ENCODE measurements at regions not wholly inside any gene's neighbourhood (a gene's known extent, or its start where the extent isn't known, plus 50 kb on each side); places are given as distances from the start of the nearest gene placed in this dataset.
"Not testable (repeated sequence)": the region's sequence is repeated elsewhere in the genome, so short reads cannot be mapped to it uniquely, and the experiment has no call there.

GRCh38 chr18:11464129-11464528 lies 145.3 kb upstream of the SLC35G4 start:
- no peak for DNase-seq

- DNase-seq: no peak
These were observed 150.9 kb upstream of the SLC35G4 start for GRCh38 chr18:11458447-11458846.

- not testable (repeated sequence) for DNase-seq
These were observed 151.5 kb upstream of the SLC35G4 start for GRCh38 chr18:11457853-11458252.

- no peak for DNase-seq
These were observed 155.4 kb upstream of the SLC35G4 start for GRCh38 chr18:11454040-11454439.

GRCh38 chr18:11444169-11444568 lies 165.2 kb upstream of the SLC35G4 start:
- not testable (repeated sequence) for DNase-seq

GRCh38 chr18:11437046-11437445 lies 172.3 kb upstream of the SLC35G4 start:
- DNase-seq: no peak

GRCh38 chr18:11432360-11432811 lies 177.0 kb upstream of the SLC35G4 start:
- DNase-seq: no peak

- DNase-seq: no peak
These were observed 179.5 kb upstream of the SLC35G4 start for GRCh38 chr18:11429876-11430275.

GRCh38 chr18:11425211-11425610 lies 184.2 kb upstream of the SLC35G4 start:
- DNase-seq: no peak

GRCh38 chr18:11419338-11419737 lies 190.1 kb upstream of the SLC35G4 start:
- DNase-seq: no peak

GRCh38 chr18:11412811-11413210 lies 196.6 kb upstream of the SLC35G4 start:
- DNase-seq: no peak

GRCh38 chr18:11411048-11411447 lies 198.3 kb upstream of the SLC35G4 start:
- no peak for DNase-seq

GRCh38 chr18:11408555-11409065 lies 200.8 kb upstream of the SLC35G4 start:
- no peak for DNase-seq

- DNase-seq: peak in 7 of 58 donors; percentile 4 to 19 (median 11)
These were observed 201.5 kb upstream of the SLC35G4 start for GRCh38 chr18:11407940-11408339.

GRCh38 chr18:11405804-11406203 lies 203.6 kb upstream of the SLC35G4 start:
- DNase-seq: no peak

- DNase-seq: no peak
These were observed 208.7 kb upstream of the SLC35G4 start for GRCh38 chr18:11400703-11401102.

- DNase-seq: no peak
These were observed 210.8 kb upstream of the SLC35G4 start for GRCh38 chr18:11398625-11399024.

- no peak for DNase-seq
These were observed 216.2 kb upstream of the SLC35G4 start for GRCh38 chr18:11392980-11393885.

- no peak for DNase-seq
These were observed 217.1 kb upstream of the SLC35G4 start for GRCh38 chr18:11392292-11392691.

GRCh38 chr18:11391661-11392060 lies 217.7 kb upstream of the SLC35G4 start:
- no peak for DNase-seq

GRCh38 chr18:11388755-11389680 lies 220.4 kb upstream of the SLC35G4 start:
- no peak for DNase-seq

GRCh38 chr18:11387880-11388279 lies 221.5 kb upstream of the SLC35G4 start:
- peak in 3 of 58 donors; percentile 8 to 18 (median 10) for DNase-seq
